Sigmoid colon (tissue), 4 donors: ENCODE measurements at regions not wholly inside any gene's neighbourhood (a gene's known extent, or its start where the extent isn't known, plus 50 kb on each side); places are given as distances from the start of the nearest gene placed in this dataset.

Source experiments
- CTCF ChIP-seq, 4 experiments: fragments of 450-650 bp in 3 of 4; fragments of 200-600 bp in 1 of 4; IDR thresholded peaks; one replicate each; pipeline ENCODE4 v1.5.1; 2016 to 2019; ENCODE audit warnings: antibody characterized with exemption in 4 of 4, mild to moderate bottlenecking in 3 of 4, moderate library complexity in 2 of 4
- EP300 ChIP-seq, 4 donors: sonication (generic); formaldehyde crosslinking; IDR thresholded peaks; one replicate each; pipeline ENCODE4 v1.6.1; 2017; ENCODE audit warnings: antibody characterized with exemption in 4 of 4
- POLR2A ChIP-seq, 2 donors: fragments of 450-650 bp; IDR thresholded peaks; one replicate each; pipeline ENCODE4 v1.6.1; 2016; ENCODE audit warnings: antibody characterized with exemption in 2 of 2, mild to moderate bottlenecking in 2 of 2, moderate library complexity in 2 of 2
- POLR2AphosphoS5 ChIP-seq, 4 donors: sonication (generic); formaldehyde crosslinking; IDR thresholded peaks; one replicate each; pipeline ENCODE4 v1.6.1; 2017; ENCODE audit warnings: antibody characterized with exemption in 4 of 4

- no peak for TF ChIP-seq POLR2A (IDR thresholded peaks at IDR 0.05)
- no peak for TF ChIP-seq CTCF (IDR thresholded peaks at IDR 0.05)
- no peak for TF ChIP-seq EP300 (IDR thresholded peaks at IDR 0.05)
- no peak for TF ChIP-seq POLR2AphosphoS5 (IDR thresholded peaks at IDR 0.05)
These were observed 420.5 kb upstream of the PSMD7 start for GRCh38 chr16:73875996-73876690.
